ENCODE measurements at regions not wholly inside any gene's neighbourhood (a gene's known extent, or its start where the extent isn't known, plus 50 kb on each side); places are given as distances from the start of the nearest gene placed in this dataset.
"Not testable (repeated sequence)": the region's sequence is repeated elsewhere in the genome, so short reads cannot be mapped to it uniquely, and the experiment has no call there.

- not testable (repeated sequence) for TF ChIP-seq ELF4 (IDR thresholded peaks at IDR 0.05); FOXM1 (IDR thresholded peaks at IDR 0.05; ENCODE audit: borderline replicate concordance); SP1 (IDR thresholded peaks at IDR 0.05); L3MBTL2 (conservative IDR thresholded peaks at IDR 0.05); ARNT (IDR thresholded peaks at IDR 0.05); NFRKB (IDR thresholded peaks at IDR 0.05); FOXK2 (IDR thresholded peaks at IDR 0.05); HDGF (IDR thresholded peaks at IDR 0.05; ENCODE audit: borderline replicate concordance); FOXA1 (IDR thresholded peaks at IDR 0.05); ZNF384 (IDR thresholded peaks at IDR 0.05); BHLHE40 (IDR thresholded peaks at IDR 0.05; ENCODE audit: borderline replicate concordance); SUZ12 (IDR thresholded peaks at IDR 0.05); LEF1 (IDR thresholded peaks at IDR 0.05; ENCODE audit: borderline replicate concordance); TARDBP (IDR thresholded peaks at IDR 0.05)
These were observed 391.2 kb downstream of the UTRN start for GRCh38 chr6:144676310-144676709.
